GM21367 (cell line): ENCODE measurements at regions not wholly inside any gene's neighbourhood (a gene's known extent, or its start where the extent isn't known, plus 50 kb on each side); places are given as distances from the start of the nearest gene placed in this dataset.
A peak's percentile ranks its signal among the peaks of the same experiment; 100 is the strongest.

Experiments
- ATAC-seq: cut with Tn5 transposase; IDR thresholded peaks from one replicate; pipeline ENCODE4 v1.9.1; 2021; ENCODE audit not compliant: unreplicated experiment

DNA sequence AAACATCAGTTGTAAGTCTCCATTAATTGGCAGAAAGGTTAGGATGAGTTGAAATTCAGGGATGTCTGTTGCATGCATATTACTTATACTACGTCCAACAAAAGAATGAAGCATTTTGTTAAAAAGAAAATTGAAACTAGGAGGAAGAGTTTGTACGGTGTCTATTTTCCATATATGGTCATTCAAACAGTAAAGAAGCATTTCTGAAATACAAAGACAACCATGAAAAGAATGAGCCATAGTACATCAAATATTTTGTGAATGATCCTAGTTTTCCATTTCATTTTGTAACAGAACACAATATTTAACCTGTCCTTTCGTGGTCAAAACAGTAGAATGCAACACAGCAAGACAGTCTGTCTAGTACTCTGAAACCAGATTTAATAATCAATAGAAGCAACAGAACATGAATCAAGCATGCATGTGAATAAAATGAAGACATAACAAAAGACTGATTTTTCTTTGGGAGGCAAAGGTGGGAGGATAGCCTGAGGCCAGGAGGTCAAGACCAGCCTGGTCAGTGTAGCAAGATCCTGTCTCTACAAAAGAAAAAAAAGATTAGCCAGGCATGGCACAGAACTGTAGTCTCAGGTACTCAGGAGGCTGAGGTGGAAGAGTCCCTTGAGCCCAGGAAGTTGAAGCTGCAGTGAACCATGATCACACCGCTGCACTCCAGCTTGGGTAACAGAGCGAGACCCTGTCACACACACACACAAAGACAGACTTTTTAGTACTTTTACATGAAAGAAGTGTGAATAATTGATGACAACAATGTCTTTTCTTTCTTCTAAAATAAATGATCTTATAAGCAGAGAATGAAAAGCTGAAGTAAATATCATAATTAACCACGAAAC, 156.0 kb downstream of the LRIG3 start:
- no peak for ATAC-seq

DNA sequence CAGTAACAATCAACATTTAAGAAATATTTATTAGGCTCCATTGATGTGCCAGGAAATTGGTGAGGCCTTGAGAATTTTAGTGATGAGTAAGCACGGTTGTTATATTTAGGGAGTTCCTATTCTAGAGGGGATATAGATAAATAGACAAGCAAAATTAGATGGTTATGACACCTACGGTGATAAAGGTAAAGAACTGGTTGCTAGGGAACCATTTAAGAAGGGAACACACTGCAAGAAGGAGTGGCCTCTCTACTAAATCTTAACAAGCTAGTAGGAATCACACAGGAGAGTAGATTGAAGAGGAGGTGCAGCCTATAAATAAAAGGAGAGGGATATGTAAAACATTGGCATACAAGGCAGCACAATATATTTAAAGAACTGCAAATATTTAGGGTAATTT, 155.2 kb downstream of the LRIG3 start:
- ATAC-seq: no peak

DNA sequence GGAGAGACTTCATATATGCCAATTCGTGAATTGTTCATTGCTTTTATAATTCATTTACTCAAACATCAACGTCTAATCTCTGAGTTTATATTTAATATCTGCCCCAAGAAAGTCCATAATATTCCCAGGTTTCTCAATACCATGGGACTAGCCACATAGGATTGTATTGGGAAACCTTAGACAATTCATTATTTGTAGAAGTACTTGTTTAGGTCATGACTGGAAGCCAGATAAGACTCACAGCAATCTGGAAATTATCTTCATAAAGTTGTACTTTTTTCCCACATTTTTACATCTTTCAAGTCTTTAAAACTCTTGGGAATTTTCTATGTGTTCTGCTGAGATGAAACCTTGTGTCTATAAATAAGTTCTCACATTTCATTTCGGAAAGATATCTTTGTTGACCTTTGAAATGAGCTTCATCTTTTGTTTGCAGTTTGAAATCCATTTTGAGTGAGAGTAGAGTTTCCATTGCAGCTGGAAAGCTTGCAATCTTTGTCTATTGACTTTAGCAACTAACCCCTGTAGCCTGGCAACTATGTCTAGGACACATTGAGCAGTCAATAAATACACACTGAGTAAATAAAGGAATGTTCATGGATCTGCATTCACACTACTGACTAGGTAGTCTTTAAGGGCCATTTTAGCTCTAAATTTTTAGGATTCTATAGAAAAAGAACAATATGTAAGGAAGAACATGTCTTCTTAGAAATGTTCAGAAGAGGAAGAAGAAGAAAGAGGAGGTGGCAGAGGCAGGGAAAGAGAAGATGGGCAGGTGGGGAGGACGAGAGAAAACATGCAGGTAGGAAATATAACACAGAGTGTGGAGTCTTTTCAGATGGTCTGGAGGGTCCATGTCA, 154.4 kb downstream of the LRIG3 start:
- ATAC-seq: no peak

DNA sequence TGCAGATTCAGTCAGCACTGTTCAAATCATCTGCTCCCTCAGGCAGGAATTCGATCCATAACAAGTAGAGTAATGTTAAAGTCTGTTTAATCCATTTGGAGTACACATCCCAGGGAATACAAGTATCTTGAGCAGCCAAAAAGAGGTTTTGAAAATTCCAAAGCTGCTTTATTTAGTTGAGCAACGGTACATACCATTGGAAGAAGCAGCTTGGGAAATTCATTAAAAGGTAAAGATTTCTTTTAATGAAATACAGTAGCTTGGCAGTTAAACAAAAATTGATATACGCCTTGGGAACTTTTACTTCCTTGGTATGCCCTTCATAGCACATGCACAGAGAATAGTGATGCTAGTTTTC, 153.8 kb downstream of the LRIG3 start:
- ATAC-seq: no peak

DNA sequence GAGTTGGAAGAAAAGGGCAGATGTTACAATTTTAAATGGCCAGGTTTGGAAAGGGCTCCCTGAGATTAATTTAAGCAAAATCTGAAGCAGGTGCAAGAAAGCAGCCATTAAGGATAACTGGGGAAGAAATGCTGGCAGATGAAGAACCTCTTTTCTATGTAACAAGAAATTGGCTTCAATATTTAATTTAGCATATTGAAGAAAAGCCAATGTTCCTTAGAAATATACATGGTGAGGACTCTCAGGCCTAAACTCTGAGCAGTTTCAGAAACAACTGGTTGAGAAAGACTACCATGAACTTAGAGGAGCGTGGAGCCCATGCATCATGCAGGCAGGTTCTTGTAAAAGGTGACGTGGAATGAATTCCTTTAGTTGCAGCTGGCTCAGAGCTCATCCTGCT, 152.8 kb downstream of the LRIG3 start:
- no peak for ATAC-seq

DNA sequence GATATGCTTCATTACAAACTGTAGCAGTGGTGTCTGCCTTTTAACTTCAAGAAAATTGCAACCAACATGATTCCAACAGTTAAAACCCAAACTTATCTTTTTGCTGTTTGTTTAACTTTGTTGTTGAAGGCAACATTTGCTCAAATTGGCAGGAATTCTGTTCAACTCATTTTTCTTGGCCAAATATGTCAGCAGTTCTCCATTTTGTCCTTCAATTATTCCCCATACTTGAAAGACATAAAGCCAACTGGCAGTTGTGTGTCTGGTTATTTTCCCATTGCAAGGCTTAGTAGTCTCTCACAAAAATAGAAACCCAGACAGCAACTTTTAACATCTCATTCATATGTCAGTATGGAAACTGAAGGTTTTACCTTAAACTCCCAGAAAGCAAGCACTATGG, 146.3 kb downstream of the LRIG3 start:
- no peak for ATAC-seq

DNA sequence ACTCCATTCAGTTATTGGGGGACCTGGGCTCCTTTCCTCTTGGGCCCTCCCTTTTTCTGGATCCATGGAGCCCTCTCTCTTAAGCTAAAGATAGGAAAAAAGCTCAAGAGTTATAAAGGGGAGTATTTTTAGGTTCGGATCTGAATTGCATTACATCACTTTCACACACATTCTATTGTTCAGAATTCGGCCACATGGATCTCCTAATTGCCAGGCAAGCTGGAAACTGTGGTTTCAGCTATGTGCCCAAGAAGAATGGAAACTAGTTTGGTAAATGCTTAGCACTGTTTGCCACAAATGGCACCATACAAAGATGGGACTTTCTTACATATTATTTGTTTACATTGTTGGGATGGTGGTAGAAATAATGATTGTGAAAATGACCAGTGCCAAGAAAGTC, 145.6 kb downstream of the LRIG3 start:
- no peak for ATAC-seq

DNA sequence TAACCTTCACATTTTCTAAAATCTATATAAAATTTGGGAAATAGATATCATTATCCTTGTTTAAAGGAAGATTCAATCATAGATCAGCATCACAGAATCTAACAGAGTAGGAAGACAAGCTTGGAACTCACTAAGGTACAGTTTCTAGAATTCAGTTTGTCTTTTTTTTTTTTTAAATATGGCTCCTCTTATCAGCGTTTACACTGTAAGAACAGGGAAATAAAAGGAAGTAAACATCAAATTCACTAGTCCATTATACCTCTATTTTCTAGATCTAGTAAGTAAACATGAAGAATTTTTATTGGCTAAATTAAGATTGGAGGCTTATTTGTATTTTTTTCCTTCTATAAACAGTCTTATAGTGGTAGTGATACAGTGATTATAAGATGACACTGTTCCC, 144.9 kb downstream of the LRIG3 start:
- ATAC-seq: no peak

DNA sequence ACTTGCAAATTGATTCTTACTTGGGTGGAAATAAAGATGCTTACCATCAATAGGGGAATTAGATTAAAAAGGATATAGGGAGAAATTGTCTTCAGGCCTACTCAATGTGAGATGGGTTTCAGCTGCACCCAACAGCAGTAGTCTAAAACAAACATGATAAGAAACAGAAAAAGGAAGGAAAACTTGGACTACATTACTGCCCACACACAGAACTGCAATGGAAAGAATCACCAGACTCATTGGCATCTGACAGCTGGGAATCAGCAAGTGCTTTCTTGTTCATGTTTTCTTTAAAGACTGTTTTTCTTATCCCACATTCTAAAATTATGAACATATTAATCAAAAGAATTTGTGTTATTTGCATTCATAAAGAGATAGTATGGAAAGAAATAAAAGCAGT, 144.2 kb downstream of the LRIG3 start:
- no peak for ATAC-seq

DNA sequence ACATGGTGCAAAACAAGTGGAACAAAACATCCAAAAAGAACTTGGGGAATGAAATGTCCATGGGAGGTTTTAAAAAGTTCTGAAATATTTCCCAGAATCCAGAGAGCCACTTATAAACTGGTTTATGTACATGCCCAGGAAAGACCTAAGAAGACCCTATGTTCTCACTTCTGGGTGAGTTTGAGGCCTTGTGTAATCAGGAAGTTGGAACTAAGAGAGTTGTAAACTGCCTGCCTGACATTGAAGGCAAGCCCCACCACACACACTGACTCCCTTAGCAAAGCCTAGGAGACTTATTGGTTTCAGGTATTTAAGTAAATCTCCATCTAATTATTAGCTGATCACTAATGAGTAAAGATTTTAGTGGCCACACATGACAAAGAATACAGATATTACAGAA, 142.5 kb downstream of the LRIG3 start:
- ATAC-seq: no peak

DNA sequence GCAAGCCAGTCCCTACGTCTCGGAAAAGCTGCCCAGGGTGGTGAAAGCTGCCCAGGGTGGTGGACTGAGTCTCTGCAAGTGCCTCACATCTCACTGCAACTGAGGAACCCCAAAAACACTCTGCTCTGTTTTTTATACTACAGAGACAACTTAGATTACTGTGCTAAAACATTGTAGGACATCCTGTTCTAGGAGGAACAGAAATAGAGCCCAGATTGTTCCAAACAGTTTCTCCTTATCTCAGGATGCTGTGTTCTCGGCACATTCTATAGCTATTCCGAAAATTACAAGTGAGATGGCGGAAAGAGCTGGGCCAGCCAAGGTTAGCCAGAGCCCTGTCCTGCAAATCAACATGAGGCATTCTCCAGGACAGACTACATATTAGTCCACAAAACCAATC, 138.7 kb downstream of the LRIG3 start:
- ATAC-seq: no peak

DNA sequence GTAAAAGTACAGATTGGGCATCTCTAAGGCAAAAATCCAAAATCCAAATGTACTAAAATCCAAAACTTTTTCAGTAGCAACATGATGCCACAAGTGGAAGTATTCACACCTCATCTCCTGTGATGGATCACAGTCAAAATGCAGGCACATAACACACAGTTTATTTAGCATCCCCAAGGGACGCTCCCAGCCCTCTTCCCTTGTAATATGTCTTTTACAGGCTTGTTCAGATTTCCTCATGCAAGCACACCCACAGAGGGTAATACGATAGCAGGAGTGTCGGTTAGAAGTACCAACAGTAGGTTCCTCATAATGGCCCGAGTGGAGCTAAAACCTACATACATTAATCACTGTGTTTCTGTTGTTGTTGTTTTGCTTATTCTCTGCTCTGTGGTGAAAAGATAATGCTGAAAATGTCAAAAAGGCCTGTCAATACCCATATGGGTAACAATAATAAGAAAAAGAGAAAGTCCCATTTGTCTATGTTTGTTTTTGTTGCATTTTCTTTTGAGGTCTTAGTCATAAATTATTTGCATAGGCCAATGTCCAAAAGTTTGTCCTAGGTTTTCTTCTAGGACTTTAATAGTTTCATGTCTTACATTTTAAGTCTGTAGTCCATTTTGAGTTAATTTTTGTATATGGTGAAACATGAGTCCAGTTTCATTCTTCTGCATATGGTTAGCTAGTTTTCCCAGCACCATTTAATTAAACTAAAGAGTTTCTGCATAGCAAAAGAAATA, 133.1 kb downstream of the LRIG3 start:
- ATAC-seq: no peak

DNA sequence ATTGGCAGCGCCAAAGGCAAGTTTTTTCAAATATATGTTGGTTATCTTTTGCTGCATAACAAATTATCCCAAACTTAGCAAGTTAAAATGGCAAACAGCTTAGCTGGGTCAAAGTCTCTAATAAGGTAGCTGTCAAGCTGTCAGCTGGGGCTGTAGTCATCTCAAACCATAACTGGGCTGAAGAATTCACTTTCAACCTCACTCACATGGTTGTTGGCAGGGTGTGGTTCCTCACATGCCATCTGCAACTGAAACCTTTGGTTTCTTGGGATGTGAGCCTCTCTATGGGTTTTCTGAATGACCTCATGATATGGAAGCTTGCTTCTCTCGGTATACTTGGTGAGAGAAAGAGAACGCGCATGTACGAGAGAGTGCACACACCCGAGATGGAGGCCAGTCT, 125.4 kb downstream of the LRIG3 start:
- no peak for ATAC-seq

DNA sequence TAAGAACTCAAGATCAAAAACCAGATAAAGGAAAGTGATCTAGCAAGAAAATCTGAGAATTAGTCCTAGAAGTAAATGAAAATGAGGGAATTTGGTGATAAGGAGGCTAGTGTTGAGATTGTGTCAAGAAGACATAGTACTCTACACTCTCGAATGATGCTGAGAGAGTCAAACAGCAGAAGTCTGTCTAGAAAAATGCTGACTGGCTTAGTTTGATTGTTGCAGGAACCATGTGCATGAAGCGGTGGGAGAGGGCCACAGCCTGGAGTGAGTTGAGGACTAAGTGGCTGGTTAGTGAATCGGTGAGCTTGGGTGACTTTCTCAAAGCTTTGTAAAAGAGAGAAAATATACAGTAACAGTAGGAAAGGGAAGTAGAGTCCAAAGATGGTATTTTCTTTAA, 124.5 kb downstream of the LRIG3 start:
- no peak for ATAC-seq

DNA sequence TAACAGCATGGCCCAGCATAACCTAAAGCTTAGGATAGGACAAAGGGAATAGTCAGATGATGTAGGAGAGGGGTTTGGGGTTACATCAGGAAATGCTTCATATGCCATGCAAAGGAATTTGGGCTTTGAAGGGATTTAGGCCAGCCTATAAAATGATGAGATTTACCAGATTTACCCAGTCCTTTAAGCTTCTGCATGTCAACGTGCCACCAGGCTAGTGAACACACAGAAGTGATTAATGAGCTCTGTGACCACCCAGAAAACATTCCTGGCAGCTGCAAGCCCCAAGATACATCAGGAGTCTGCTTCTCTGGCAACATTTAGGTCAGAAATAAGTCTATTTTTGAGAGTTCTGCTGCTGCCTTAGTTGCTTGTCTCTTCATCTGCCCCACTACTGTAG, 118.3 kb downstream of the LRIG3 start:
- ATAC-seq: no peak

DNA sequence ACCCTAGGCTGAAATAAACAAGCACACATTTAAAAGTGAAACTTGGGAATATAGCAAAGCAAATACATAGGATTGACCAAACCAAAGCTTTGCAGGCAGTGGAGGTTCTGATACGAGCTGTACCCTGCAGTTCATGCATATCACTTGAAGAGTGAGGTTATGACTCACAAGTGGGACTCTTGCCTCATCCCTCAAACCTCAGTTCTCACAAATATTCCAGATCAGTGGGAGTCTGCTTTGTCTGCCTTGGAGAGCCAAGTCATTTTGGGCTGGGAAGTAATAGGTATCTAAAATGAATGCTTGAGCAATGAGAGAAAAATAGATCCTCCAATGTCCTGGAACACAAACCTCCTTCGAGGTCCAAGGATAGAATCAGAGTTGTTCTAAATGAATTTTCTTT, 116.4 kb downstream of the LRIG3 start:
- no peak for ATAC-seq

DNA sequence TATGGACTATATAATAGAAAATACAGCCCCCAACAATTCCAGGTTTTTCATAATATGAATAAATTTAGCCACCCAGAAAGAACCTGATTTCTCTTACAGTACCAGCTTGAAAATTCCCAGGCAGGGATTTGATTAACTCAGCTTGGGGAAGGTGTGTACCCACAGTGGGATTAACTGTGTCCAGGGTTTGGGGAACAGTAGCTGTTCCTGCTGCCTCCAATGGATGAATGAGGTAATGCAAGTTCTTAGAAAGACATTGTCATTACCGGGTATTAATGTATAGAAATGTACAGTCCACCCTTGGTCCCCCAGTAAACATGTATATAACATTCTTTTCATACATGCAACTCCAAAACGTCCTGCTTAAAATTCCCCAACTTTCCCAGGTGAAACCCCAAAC, 115.6 kb downstream of the LRIG3 start:
- peak; percentile 88 for ATAC-seq

DNA sequence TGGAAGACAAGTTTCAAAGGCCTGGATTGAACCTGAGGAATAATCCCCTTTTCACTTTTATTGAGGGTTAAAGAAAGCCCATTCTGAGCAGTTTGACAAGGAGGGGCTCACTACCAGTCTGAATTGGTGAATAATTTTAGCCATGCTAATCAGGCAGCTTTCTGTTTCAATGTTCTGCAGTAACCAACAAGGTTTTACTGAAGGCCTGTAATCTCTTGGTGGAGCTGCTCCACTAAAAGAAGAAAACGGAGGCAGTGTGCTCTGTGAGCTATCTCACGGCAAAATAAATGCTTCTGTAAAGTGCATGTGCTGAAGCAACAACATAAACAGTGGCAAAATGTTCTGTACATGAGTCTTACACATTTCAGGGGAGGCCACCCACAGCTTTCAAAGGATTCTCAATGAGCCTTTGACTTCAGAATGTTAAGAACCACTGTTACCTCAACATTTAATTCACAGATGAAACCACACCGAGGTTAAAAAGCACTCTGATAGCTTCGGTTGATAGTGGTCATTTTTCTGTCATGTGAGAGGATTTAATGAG, 111.2 kb downstream of the LRIG3 start:
- no peak for ATAC-seq

DNA sequence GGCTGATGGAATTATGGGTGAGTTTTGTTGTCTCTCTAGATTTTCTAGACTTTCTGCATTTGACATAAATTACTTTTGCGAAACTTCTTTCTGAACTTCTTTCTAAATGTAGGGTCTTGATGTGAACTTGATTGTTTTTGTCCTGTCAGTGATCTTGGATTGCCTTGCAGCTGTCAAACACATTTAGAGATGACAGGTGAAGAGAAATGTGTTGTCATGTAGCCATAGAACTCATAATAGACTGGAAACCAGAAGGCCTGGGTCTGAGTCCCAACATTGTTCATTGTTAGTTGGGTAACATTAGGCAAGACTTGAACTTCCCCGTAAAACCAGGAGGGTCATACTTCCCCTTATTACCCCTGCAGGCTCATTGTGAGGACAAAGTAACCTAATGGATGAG, 109.0 kb downstream of the LRIG3 start:
- ATAC-seq: no peak

DNA sequence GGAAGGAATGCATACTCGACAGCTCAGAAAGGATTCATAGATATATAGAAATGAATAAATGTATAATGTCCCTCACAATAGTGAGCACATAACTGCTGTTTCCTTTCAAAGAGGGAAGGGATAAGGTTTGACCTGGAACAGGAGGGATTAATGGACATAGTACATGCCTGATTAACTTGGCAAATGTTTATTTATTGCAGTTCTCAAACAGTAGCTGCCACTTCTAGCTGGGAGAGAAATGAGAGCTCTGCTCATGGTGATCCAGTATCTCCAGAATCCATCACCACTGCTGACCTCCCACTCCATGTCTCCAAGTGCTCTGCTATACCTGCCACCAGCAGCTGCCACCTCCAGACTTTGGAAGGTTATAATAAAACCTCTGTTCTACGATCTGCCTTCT, 108.1 kb downstream of the LRIG3 start:
- ATAC-seq: no peak

DNA sequence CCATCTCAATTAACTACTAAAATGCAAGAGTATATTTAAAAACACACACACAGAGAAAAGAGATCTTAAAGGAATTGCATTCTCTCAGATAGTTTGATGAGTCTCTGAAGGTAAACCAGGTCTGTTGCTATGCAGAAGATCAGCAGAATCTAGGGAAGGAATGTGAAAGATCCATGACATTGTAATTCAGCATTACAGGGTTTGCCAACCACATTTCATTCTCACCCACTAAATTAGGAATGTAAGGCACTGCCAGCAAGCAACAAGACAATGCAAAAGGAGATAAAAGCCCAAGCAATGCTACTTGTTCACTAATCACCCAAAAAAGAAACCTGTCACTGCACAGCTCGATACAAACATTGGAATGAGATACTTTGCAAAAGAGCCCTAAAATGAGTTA, 106.3 kb downstream of the LRIG3 start:
- ATAC-seq: no peak
